GM23248 (cell line): ENCODE measurements at regions not wholly inside any gene's neighbourhood (a gene's known extent, or its start where the extent isn't known, plus 50 kb on each side); places are given as distances from the start of the nearest gene placed in this dataset.

Source experiments
- EZH2 ChIP-seq: fragments of 200-600 bp; sonication (generic); IDR thresholded peaks from 2 replicates; pipeline ENCODE4 v1.6.1; 2018; ENCODE audit warnings: antibody characterized with exemption, mild to moderate bottlenecking; ENCODE audit not compliant: insufficient read depth, poor library complexity, severe bottlenecking
- EZH2phosphoT487 ChIP-seq: fragments of 200-600 bp; sonication (generic); IDR thresholded peaks from 2 replicates; pipeline ENCODE4 v1.6.1; 2018; ENCODE audit warnings: antibody characterized with exemption, moderate library complexity, mild to moderate bottlenecking, low read depth; ENCODE audit not compliant: insufficient read depth

GRCh38 chr7:52639981-52640380, 395.5 kb upstream of the POM121L12 start:
- TF ChIP-seq EZH2 = no peak
- no peak for TF ChIP-seq EZH2phosphoT487
